BJ (cell line): ENCODE measurements at regions not wholly inside any gene's neighbourhood (a gene's known extent, or its start where the extent isn't known, plus 50 kb on each side); places are given as distances from the start of the nearest gene placed in this dataset.

Experiments used
- CTCF ChIA-PET: fragments of 350-600 bp; formaldehyde crosslinking; extraction: SDS; loops from one replicate; lab custom pipeline; 2021; ENCODE audit warnings: antibody characterized with exemption, inconsistent platforms; lab: Yijun Ruan, JAX
- POLR2A ChIA-PET: fragments of 300-600 bp; sonication (Branson Sonifier 250); formaldehyde crosslinking; extraction: SDS; loops from one replicate; lab custom pipeline; 2021; ENCODE audit warnings: antibody characterized with exemption; lab: Charles Lee
- DNase-seq: peaks from one replicate; pipeline ENCODE4 v3.0.0-alpha.2; 2011; ENCODE audit warnings: low read depth
- H3K27me3 ChIP-seq: 2 replicates; pipeline ENCODE4 v1.6.0; 2011; ENCODE audit warnings: low read length; ENCODE audit not compliant: control insufficient read depth, insufficient read depth
- H3K36me3 ChIP-seq: 2 replicates; pipeline ENCODE4 v1.5.1; 2011; ENCODE audit warnings: low read length; ENCODE audit not compliant: control insufficient read depth, insufficient read depth
- H3K4me3 ChIP-seq: 2 replicates; pipeline ENCODE4 v1.5.1; 2011; ENCODE audit warnings: low read depth, mild to moderate bottlenecking, control low read depth, low read length
- CTCF ChIP-seq: IDR thresholded peaks from 2 replicates; pipeline ENCODE4 v1.5.1; 2011; ENCODE audit warnings: low read depth, mild to moderate bottlenecking, control low read depth, inconsistent platforms, low read length, moderate library complexity; ENCODE audit not compliant: insufficient read depth

DNA sequence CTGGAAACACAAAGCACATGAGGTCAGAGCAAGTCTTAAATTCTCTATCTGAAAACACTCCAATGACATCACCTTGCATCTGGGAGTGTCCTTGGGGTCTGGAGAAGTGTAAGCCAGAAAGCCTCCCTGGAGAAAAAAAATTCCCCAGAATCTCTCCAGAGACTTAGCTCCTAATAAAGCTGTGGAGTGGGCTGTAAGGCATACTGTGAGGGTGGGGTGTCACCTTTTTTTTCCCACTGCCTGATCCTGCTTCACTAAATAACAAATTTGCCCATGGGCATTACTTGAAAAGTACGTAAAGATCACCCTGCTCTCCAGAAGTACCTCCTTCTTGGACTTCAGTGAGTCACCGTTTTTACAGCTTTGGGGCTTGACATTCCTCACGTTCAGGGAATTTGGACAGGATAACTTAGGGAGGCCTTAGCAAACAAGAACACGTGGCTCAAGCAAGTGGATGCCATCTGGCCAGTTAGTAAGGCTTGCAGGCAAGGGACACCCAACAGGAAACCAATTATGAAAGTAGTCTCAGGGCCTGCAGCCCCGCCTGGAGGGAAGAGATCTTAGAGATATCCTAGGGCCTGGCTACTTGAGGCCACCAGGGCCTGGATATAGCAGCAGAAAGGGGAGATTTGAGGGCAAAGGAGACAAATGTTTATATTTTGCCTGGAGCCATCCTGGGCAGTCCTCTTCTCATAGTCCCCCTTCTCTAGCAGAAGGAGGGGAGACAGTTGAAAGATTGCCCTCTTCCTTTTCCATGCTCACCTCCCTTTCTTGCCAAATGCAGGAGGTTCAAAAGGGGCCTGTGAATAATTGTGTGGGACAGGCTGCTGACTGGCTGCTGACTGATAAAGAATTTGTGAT, 60.1 kb upstream of the PLAC1 start:
- POLR2A ChIA-PET, result no interaction called here
- TF ChIP-seq CTCF, result peak; percentile 28; the same call in 1 of the 2 replicates
- H3K4me3 ChIP-seq, result no peak overlapping the region
- peak; percentile 97 for DNase-seq
- CTCF ChIA-PET, result interaction anchor here (1.2 kb wide), 1 partner anchor 35 kb away, joined by 3 read pairs; no protein-coding TSS in a partner anchor
- H3K27me3 ChIP-seq, result no peaks in the 10 kb centered on the region
- H3K36me3 ChIP-seq, result no peaks in the 10 kb centered on the region

- Histone ChIP-seq H3K4me3 (no peak overlapping the region), H3K27me3 (no peaks in the 10 kb centered on the region), H3K36me3 (no peaks in the 10 kb centered on the region)
- TF ChIP-seq CTCF, result no peak
- no peak for DNase-seq
- ChIA-PET CTCF (interaction anchor here (1.2 kb wide), 1 partner anchor 35 kb away, joined by 3 read pairs; no protein-coding TSS in a partner anchor), POLR2A (no interaction called here)
Measured at GRCh38 chrX:134717698-134718097, 59.4 kb upstream of the PLAC1 start.

DNA sequence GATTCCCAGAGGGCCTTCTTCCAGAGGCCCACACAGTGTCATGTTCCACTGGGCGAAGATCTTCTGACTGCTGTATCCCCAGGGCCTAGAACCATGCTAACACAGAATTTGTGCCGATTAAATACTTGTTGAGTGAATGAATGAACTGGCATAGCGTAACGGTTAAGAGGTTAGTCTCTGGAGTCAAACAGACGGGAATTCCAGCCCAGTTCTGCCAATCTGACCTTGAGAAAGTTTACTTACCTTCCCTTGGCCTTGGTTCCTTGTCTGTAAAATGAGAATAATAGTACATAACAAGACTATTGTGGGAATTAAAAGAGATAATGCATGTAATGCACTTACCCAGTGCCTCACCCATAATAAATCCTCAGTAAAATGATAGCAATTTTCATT, 58.3 kb upstream of the PLAC1 start:
- POLR2A ChIA-PET, result no interaction called here
- no peak for DNase-seq
- CTCF ChIA-PET, result no interaction called here
- TF ChIP-seq CTCF, result no peak
- Histone ChIP-seq H3K36me3 (no peaks in the 10 kb centered on the region), H3K27me3 (no peaks in the 10 kb centered on the region), H3K4me3 (no peak overlapping the region)

DNA sequence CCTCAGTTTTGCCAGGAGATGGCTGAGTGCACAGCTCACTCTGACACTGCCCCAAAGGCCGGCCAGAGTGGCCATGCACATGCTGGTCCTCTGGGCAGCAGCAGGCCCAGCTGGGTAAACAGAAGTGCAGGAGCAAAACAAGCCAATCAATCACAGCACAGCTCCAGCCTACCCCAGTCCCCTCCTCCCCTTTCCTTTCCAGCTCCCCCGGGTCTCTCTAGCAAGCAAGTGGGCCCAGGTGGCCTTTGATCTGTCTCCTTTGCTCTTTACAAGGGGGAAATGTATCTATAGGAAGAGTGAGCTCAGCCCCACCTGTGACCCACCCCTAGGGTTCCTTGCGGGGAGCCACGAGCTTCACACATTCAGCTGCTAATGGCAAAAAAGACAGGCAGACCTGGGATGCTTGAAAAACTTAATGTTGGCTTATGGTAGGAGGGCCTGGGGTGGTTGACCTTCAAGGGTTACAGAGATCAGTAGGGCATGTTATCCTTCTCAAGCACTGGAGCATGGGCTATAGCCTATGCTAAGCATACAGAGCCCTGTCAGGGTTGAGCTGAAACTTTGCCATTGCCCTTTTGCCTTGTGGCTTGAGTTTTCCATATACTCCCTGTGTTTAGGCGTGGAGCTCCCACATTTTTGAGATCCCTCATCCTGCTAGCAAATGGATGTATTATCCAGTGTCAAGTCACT, 57.8 kb upstream of the PLAC1 start:
- CTCF ChIA-PET, result no interaction called here
- DNase-seq, result no peak
- POLR2A ChIA-PET, result no interaction called here
- Histone ChIP-seq H3K36me3 (no peaks in the 10 kb centered on the region), H3K27me3 (no peaks in the 10 kb centered on the region), H3K4me3 (no peak overlapping the region)
- TF ChIP-seq CTCF, result no peak

GRCh38 chrX:134714633-134715110, 56.4 kb upstream of the PLAC1 start:
- Histone ChIP-seq H3K27me3 (no peaks in the 10 kb centered on the region), H3K4me3 (no peak overlapping the region), H3K36me3 (no peaks in the 10 kb centered on the region)
- POLR2A ChIA-PET, result no interaction called here
- CTCF ChIA-PET, result no interaction called here
- no peak for TF ChIP-seq CTCF
- no peak for DNase-seq
